ENCODE measurements at regions not wholly inside any gene's neighbourhood (a gene's known extent, or its start where the extent isn't known, plus 50 kb on each side); places are given as distances from the start of the nearest gene placed in this dataset.
A peak's percentile ranks its signal among the peaks of the same experiment; 100 is the strongest.

DNA sequence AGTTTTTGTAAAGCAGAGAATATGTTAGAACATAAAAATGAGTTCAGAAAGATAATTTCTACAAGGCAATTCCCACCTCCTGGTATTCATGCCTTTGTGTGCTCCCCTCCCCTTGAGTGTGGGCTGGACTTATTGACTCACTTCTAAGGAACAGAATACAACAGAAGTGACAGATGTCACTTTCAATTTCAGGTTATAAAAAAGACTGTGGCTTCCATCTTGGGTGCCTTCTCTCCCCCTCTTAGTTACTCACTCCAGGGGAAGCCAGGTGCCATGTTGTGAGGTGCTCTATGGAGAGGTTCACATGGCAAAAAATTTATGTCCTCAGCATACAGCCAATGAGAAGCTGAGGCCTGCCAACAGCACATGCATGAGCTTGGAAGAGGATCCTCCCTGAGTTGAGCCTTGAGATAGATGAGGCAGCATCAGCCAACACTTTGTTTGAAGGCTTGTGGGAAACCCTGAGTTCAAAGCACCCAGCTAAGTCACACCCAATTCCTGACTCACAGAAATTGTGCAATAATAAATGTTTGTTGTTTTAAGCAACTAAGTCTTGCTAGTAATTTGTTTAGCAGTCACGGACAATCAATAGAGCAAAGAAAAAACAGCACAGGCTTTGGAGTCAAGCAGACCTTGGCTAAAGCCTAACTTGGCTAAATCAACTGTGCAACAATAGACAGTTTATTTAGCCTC lies 73.5 kb upstream of the NGF start:
- TF ChIP-seq, protein P1, sequence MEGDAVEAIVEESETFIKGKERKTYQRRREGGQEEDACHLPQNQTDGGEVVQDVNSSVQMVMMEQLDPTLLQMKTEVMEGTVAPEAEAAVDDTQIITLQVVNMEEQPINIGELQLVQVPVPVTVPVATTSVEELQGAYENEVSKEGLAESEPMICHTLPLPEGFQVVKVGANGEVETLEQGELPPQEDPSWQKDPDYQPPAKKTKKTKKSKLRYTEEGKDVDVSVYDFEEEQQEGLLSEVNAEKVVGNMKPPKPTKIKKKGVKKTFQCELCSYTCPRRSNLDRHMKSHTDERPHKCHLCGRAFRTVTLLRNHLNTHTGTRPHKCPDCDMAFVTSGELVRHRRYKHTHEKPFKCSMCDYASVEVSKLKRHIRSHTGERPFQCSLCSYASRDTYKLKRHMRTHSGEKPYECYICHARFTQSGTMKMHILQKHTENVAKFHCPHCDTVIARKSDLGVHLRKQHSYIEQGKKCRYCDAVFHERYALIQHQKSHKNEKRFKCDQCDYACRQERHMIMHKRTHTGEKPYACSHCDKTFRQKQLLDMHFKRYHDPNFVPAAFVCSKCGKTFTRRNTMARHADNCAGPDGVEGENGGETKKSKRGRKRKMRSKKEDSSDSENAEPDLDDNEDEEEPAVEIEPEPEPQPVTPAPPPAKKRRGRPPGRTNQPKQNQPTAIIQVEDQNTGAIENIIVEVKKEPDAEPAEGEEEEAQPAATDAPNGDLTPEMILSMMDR (IDR thresholded peaks at IDR 0.05; ENCODE audit: low read depth, low read length), result no peak
- DNase-seq (ENCODE audit: extremely low read depth, low read depth), result peak; percentile 63

DNA sequence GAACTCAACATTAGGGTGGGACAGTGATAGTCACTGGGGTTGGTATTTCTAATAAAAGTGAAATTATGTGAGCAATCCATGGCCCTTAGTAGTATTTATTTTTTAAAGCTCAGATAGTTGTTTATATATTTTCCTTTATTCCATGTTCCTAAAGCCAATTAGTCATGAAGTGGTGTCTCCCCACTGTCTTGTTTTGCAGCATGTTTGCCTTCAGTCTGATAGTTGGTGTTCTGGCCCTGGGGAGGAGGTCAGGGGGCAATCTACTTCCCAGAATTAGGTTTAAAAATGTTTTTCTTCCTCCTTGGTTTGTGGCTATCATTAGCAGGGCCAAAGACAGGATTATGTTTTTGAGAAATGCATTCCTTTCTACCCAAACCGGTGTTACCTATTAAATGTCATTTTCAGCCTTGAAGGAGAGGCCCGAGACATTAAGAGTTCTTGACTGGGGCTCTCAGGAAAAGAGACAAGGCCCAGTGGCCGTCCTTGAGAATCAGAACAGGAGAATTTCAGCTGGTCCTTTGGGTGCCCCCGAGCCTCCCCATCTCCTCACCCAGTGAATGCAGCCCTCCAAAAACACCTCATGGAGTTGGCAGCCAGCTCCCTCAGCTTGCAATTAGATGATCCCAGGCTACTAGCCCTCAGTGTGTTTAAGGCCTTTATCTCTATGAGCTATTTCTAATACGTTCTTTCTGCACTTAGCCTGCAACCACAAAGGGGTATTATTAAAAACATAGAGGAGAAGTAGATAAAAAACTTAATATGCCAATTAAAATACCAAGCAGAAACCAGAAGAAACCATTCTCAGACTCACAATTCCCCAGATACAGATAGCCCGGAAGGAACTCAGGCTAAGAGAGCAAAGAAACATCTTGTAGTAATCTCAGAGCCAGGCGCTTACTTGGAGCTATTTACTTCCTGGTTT lies 71.3 kb upstream of the NGF start:
- DNase-seq (ENCODE audit: extremely low read depth, low read depth), result no peak
- TF ChIP-seq, protein P1 (IDR thresholded peaks at IDR 0.05; ENCODE audit: low read depth, low read length), result no peak

DNA sequence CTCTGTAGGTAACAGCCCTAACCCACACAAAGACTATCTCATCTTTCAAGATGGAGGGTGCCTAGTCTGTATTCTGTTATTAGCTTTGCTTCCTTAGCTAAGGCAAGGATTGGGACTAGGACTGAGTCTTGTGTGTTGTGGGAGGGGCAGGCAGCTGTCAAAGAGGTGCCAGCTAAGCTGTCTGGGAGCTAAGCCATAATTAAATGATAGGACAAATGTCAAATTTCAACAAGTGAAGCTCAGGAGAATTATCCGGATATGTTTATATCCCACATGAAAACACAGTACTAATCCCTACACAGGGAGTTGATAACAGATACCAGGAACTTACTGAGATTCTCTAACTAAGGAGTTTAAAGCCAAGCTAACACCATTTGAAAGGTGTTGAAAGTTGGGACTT lies 70.5 kb upstream of the NGF start:
- DNase-seq (ENCODE audit: extremely low read depth, low read depth), result no peak
- TF ChIP-seq, protein P1 (IDR thresholded peaks at IDR 0.05; ENCODE audit: low read depth, low read length), result no peak

DNA sequence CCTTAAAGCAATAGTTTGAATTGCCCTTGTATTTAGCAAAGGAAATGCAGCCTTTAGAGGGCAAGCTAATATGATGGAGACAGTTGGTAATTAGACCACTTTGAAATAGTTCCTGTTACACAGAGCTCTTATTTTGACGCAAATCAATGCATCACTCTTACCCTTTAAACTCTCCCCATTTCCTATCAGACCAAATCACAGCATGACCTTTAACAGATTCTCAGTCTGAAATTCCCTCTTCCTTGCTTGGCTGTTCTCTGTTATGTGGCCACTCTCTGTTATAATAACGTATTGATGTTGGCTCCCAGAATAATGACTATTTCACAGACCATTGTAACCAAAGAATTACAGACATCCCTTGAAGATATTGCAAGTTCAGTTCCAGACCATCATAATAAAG lies 66.9 kb upstream of the NGF start:
- DNase-seq (ENCODE audit: extremely low read depth, low read depth), result no peak
- TF ChIP-seq, protein P1 (IDR thresholded peaks at IDR 0.05; ENCODE audit: low read depth, low read length), result no peak

DNA sequence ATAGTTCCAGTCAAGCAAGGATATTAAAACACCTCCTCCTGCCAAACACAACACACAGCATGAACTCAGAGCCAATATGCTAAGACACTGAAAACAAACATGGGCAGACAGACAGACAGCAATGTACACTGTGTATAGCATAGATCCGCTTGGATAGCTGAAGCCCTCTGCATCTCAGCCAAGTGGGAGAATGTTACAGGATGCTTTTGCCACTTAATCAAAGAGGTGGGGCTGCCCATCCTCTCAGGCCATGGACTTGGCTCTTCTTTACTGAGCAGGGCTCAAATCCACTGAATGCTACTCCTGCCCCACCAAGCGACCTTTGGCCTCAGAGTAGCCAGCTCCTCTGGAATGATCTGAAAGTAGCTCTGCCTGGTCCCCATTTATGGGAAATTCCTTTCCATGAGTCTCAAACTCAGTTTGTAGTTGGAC lies 64.7 kb upstream of the NGF start:
- TF ChIP-seq, protein P1 (IDR thresholded peaks at IDR 0.05; ENCODE audit: low read depth, low read length), result no peak
- no peak for DNase-seq (ENCODE audit: extremely low read depth, low read depth)

DNA sequence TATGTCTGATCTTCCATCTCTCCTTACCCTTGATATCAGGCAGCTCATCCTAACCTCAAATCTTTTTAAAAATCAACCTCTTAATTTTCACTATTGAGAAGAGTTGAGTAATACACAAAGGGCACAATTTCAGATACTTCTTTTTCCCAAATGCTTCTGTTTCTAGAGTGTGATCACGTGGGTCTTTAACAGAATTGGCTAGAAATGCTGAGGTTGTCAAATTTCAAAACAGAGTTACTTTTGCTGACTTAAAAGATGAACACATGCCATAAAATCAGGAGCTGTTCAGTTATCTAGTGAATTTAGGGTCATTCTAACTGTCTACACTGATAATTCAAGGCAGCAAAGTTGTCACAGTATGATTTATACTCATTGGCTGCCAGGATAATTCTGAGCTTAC lies 63.6 kb upstream of the NGF start:
- no peak for DNase-seq (ENCODE audit: extremely low read depth, low read depth)
- TF ChIP-seq, protein P1 (IDR thresholded peaks at IDR 0.05; ENCODE audit: low read depth, low read length), result no peak

DNA sequence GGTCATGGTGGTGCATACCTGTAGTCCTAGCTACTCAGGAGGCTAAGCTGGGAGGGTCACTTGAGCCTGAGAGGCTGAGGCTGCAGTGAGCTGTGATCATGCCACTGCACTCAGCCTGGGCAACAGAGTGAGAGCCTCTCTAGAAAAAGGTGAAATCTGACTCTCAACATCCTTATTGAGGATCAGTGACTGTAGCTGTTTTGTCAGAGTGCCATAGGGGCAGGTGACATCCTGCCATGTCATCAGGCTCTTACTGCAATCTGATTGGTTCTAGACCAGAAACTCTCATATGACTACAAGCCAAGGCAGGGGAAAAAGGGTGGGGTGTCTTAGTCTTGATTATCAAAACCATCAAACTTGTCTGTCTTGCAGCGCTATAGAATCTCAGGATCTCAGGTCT lies 62.8 kb upstream of the NGF start:
- DNase-seq (ENCODE audit: extremely low read depth, low read depth), result no peak
- TF ChIP-seq, protein P1 (IDR thresholded peaks at IDR 0.05; ENCODE audit: low read depth, low read length), result no peak

All from AG09319 (cell line).